Lower lobe of right lung (tissue), 2 donors: ENCODE measurements at regions not wholly inside any gene's neighbourhood (a gene's known extent, or its start where the extent isn't known, plus 50 kb on each side); places are given as distances from the start of the nearest gene placed in this dataset.

Source experiments
- ATAC-seq, 2 donors: fragments of 200-7000 bp; cut with Tn5 transposase; one replicate each; pipeline ENCODE4 v1.9.1; 2020 to 2022; ENCODE audit warnings: mild to moderate bottlenecking in 2 of 2, moderate library complexity in 2 of 2
- DNase-seq: peaks from one replicate; pipeline ENCODE4 v3.0.0-alpha.2; 2020
- H3K27ac ChIP-seq: fragments of 200-600 bp; one replicate; pipeline ENCODE4 v1.8.0; 2022
- H3K27me3 ChIP-seq: fragments of 200-600 bp; one replicate; pipeline ENCODE4 v1.8.0; 2022; ENCODE audit warnings: low read depth
- H3K36me3 ChIP-seq: fragments of 200-600 bp; one replicate; pipeline ENCODE4 v1.8.0; 2022; ENCODE audit warnings: mild to moderate bottlenecking
- H3K4me1 ChIP-seq: fragments of 200-600 bp; one replicate; pipeline ENCODE4 v1.8.0; 2022
- H3K4me3 ChIP-seq: fragments of 200-600 bp; one replicate; pipeline ENCODE4 v1.8.0; 2022; ENCODE audit warnings: mild to moderate bottlenecking
- H3K9me3 ChIP-seq: fragments of 200-600 bp; one replicate; pipeline ENCODE4 v1.8.0; 2022
- CTCF ChIP-seq: fragments of 200-600 bp; IDR thresholded peaks from one replicate; pipeline ENCODE4 v1.8.0; 2022; ENCODE audit warnings: antibody characterized with exemption, mild to moderate bottlenecking
- intact Hi-C: fragments of 100-400 bp; cut with DNase I; formaldehyde crosslinking; loops from one replicate; pipeline ENCODE4 v1.11.0; 2022
- donor health status: DM: no; HTN: yes; CAD: no; lungs with severe emphysema.

DNA sequence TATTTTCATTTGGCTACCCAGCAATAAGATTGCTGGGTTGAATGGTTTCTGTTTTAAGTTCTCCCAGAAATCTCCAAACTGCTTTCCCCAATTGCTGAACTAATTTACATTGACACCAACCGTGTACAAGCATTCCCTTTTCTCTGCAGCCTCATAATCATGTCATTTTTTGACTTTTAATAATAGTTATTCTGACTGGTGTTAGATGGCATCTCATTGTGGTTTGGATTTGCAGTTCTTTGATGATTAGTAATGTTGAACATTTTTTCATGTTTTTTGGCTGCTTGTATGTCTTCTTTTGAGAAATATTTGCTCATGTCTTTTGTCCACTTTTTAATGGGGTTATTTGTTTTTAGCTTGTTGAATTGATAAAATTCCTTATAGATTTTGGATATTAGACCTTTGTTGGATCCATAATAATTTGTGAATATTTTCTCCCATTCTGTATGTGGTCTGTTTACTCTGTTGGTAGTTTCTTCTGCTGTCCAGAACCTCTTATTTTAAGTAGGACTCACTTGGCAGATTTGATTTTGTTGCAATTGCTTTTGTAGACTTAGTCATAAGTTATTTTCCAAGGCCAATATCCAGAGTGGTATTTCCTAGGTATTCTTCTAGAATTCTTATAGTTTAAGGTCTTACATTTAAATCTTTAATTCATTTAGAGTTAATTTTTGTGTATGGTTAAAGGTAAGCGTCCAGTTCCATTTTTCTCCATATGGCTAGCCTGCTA, 793.7 kb downstream of the BRINP1 start:
- Histone ChIP-seq H3K4me3 (no peak overlapping the region), H3K27me3 (no peaks in the 10 kb centered on the region), H3K27ac (no peak overlapping the region), H3K4me1 (no peaks in the 10 kb centered on the region), H3K9me3 (peaks cover 7% of the 10 kb centered on the region), H3K36me3 (no peaks in the 10 kb centered on the region)
- intact Hi-C loops = no loop called here
- no peak for DNase-seq
- no peak for TF ChIP-seq CTCF
- no peak for ATAC-seq

DNA sequence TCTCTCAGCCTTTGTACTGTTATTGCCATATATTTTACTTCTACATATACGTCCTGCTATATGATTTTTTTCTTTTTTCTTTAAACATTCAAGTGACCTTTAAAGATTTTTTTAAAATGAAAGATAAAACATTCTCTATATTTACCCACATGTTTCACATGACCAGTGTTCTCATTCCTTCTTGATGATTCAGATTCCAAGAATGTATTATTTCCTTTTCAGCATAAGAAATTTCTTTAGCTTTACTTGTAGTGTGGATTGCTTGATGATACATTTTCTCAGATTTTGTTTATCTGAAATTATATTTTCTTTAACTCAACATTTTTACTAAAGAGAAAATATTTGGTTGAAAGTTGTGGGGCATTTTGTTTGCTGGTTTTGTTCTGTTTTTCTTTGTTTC, 792.1 kb downstream of the BRINP1 start:
- Histone ChIP-seq H3K27ac (no peak overlapping the region), H3K4me1 (no peaks in the 10 kb centered on the region), H3K27me3 (no peaks in the 10 kb centered on the region), H3K36me3 (no peaks in the 10 kb centered on the region), H3K9me3 (peaks cover 7% of the 10 kb centered on the region), H3K4me3 (no peak overlapping the region)
- DNase-seq (no peak), ATAC-seq (no peak)
- TF ChIP-seq CTCF = no peak
- intact Hi-C loops = no loop called here

DNA sequence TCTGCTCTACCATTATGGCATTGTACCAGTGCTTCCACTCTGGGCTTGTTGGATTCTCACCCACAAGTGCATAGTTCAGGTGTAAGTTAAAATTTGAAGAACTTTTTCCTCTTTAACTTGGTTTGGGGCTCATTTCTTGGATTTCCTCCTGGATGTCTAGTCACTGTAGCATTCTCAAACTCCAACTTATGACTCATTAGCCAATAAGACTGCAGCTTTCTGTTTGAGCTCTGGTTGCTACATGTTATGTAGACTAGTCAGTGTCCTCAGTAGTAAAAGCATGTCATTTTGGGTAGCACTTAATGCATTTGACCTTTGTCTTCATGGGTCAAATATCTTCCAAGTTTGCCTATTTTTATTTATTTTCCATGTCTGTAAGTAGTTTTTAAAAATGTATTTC, 790.8 kb downstream of the BRINP1 start:
- Histone ChIP-seq H3K36me3 (no peaks in the 10 kb centered on the region), H3K4me3 (no peak overlapping the region), H3K27me3 (no peaks in the 10 kb centered on the region), H3K9me3 (peaks cover 7% of the 10 kb centered on the region), H3K27ac (no peak overlapping the region), H3K4me1 (no peaks in the 10 kb centered on the region)
- intact Hi-C loops = no loop called here
- ATAC-seq = no peak
- DNase-seq = no peak
- no peak for TF ChIP-seq CTCF

DNA sequence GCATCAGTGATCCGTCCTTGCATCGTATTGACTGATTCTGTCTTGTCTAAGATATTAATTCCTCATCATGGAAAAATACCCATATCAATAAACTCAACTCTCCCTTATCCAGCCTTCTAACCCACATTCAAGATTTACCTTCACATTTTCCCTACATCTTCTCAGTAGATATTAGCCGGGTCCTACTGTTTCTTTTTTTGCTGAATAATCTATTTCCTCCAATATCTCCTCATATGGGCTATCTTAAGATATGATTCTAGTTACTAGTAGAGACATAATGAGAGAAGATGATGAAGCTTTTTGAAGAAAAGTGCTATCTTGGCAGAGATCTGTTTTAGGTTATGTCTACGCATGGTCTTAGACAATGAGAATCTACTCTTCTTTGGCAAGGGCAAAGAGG, 785.8 kb downstream of the BRINP1 start:
- Histone ChIP-seq H3K36me3 (no peaks in the 10 kb centered on the region), H3K4me1 (no peaks in the 10 kb centered on the region), H3K27ac (no peak overlapping the region), H3K9me3 (no peaks in the 10 kb centered on the region), H3K4me3 (no peak overlapping the region), H3K27me3 (no peaks in the 10 kb centered on the region)
- DNase-seq (no peak), ATAC-seq (no peak)
- intact Hi-C loops = no loop called here
- no peak for TF ChIP-seq CTCF

- DNase-seq (no peak), ATAC-seq (no peak)
- Histone ChIP-seq H3K4me1 (no peaks in the 10 kb centered on the region), H3K27ac (no peak overlapping the region), H3K36me3 (no peaks in the 10 kb centered on the region), H3K4me3 (no peak overlapping the region), H3K27me3 (no peaks in the 10 kb centered on the region), H3K9me3 (no peaks in the 10 kb centered on the region)
- no peak for TF ChIP-seq CTCF
- intact Hi-C loops = no loop called here
Observed at GRCh38 chr9:118586978-118587377, 782.3 kb downstream of the BRINP1 start.
